ENCODE measurements at regions not wholly inside any gene's neighbourhood (a gene's known extent, or its start where the extent isn't known, plus 50 kb on each side); places are given as distances from the start of the nearest gene placed in this dataset.

DNA sequence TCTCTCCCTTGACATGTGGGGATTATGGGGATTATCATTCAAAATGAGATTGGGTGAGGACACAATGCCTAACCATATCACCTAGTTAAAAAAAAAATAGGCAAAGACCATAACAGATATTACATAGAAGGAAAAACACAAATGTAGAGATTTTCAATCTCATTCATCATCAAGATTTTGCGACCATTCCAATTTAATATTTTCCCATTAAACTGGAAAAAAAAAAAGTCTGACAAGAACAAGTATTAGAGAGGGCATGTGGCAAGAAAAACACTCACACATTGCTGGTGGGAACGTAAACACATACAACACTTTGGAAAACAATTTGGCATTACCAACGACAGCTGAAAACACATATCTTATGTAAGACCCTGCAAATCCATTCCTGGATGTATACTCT lies 71.0 kb upstream of the MYCN start:
- no peak for DNase-seq

DNA sequence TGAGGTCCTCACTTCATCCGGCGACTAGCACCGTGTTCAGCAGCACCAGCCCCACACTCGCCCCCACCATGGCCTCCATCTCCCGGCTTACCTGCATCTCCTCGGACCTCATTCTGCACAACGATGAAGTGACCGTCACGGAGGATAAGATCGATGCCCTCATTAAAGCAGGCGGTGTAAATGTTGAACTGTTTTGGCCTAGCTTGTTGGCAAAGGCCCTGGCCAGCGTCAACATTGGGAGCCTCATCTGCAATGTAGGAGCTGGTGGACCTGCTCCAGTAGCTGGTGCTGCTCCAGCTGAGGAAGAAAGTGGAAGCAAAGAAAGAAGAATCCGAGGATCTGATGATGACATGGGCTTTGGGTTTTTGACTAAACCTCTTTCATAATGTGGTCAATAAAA lies 70.5 kb upstream of the MYCN start:
- no peak for DNase-seq

DNA sequence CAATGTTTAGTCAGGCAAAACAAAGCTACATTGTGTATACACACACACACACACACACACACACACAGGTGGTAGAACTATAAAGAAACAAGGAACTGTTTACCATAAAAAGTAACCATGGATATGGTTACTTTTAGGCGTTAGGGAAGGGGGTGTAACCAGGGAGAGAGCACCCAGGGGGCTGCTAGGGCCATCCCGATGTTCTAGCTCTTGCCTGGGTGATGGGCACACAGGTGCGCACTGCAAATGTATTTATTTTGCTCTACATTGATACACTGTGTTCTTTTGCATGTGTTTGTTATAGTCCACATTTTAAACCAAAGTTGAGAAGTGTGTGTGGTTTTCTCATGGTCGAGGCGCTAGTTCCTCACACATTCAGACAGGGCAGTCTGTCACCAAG lies 69.8 kb upstream of the MYCN start:
- no peak for DNase-seq

DNA sequence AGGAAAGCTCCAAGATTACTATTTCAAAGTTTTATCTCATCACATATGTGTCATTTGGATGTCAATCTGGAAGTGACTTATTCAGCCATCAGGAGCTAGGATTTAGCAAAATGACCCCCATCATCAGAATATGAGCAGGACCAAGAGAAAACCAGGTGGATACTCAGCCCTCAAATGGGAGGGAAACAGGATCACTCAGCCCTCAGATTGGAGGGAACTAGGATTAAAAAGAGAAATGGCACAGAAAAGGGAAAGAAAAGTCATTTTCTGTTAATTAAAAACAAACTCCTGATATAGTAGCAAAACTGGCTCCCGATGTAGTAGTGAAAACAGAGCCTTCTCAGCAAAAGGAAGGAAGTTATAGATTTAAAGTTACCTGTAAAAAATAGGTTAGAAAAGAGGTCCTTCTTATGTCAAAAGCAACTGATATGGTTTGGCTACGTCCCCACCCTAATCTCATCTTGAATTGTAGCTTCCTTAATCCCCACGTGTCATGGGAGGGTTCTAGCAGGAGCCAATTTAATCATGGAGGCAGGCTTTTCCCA lies 69.0 kb upstream of the MYCN start:
- DNase-seq = no peak

DNA sequence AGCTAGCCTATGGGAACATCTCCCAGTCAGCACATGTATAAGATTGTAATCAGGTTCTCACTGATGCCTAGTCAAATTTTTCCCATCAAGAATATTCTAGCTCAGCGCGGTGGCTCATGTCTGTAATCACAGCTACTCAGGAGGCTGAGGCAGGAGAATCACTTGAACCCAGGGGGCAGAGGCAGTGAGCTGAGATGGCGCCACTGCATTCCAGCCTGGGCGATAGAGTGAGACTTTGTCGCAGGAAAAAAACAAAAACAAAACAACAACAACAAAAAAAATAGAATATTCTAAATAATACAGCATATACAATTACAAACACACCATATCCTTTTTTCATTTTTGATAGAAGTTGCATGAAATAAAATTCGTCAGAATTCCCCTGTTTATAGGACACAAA lies 67.5 kb upstream of the MYCN start:
- DNase-seq = no peak

DNA sequence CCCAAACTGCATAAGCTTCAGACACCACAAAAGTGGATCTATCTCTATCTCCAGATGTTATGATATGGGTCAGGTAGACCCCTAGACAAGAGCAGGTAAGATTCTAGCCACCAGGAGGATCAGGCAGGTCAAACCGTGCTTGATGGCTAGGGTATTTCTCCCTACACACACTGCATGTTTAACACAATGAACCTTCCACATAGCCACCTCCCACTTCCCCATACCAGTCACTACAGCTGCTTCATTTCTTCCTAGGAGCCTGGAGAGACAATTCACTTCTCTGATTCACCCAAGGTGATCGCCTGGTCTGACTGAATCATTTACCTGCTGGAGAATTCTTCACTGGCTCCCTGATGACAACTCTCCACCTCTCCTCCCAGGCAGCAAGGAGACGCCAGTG lies 66.0 kb upstream of the MYCN start:
- DNase-seq = no peak

DNA sequence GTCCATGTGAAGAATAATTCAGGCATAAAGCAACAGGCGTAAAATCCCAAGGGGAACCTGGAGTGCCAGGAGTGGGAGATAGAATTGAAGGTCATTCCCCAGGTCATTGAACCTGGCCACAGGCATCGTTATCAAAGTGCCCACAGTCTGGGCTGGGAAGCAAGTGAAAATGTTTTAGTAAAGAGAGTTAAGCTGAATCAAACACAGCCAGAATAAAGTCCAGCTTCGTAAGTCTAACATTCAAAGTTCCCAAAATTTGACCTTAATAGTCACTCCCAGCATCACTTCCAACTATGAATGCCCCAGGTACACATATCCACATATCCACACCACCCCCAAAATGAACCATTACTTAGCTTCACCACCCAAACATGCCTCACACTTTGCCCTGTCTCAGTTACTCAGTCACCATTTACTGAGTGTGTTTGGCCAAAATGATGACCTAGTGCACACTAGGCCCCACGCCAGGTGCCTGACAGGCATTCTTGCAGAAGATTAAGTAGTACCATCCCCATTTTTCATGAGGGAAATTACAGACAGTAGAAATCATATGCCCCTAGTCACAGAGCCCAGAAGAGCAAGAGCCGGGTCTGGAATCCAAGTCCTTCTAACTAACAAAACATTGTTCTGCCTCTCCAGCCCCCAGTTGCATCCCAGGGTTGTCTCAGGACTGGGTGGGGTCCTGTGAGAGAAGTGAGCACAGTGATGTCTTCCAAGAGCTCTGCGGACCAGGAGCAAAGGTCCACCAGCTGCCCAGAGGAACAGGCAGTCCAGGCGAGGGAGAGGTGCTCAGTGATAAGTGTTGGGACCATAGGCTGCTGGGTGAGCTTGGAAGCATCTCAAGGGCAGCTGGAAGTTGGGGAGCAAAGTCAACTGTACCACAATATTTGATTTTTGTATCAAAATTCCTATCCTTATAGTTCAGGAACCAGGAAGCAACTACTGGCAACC lies 65.2 kb upstream of the MYCN start:
- DNase-seq = no peak

DNA sequence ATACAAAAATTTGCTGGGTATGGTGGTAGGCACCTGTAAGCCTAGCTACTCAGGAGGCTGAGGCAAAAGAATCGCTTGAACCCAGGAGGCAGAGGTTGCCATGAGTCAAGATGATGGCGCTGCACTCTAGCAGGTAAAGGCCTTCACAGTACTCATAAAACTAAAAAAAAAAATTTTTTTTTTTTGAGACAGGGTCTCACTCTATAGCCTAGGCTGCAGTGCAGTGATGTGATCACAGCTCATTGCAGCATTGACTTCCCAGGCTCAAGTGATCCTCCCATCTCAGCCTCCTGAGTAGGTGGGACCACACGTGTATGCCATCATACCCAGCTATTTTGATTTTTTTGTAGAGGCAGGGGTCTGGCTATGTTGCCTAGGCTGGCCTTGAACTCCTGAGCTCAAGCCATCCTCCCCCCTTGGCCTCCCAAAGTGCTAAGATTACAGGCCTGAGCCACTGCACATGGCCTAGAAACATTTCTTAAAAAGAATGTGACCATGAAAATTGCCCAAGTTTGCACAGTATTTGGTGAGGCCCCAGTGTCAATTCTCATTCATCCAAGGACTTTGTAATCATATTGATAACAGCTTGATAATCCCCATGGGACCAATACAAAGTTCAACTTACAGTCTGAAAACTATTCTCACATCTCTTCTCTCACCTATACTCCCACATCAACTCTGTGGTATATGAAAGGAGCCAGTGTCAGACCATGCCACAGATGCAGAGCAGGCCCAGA lies 64.2 kb upstream of the MYCN start:
- DNase-seq = no peak

DNA sequence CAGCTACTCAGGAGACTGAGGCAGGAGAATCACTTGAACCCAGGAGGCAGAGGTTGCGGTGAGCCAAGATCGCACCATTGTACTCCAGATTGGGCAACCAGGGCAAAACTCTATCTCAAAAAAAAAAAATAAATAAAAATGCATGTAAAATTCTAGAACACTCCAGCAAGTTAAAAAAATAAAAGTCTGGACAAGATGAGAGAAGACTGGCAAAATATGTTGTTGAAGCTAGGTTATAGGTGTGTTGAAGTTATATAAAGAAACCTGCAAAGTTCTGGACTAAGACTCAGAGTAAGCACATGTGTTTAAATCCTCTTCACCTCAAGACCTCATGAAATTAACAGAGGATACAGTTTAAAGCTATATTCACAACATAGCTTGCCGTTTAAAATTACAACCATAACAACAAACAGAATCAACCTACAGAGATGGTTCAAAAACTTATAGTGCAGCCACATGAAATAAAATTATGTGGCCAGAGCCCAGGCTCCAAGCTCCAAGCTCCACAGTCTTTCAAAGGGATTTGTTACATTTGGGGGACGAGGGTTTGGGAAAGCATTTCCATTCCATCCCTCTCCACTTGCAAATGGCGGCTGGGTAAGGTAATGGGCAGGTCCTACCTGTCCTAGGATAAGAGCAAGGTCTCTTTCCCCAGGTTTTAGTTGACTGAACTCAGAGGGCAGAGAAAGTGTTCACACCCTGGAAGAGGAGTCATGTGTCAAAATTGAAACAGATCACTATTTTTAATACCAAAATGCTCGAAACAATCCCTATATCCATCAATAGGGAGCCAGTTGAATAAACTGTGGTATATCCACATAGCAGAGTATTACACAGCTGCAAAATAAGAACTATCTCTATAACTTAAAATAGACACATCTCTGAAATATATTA lies 59.9 kb upstream of the MYCN start:
- DNase-seq = no peak

DNA sequence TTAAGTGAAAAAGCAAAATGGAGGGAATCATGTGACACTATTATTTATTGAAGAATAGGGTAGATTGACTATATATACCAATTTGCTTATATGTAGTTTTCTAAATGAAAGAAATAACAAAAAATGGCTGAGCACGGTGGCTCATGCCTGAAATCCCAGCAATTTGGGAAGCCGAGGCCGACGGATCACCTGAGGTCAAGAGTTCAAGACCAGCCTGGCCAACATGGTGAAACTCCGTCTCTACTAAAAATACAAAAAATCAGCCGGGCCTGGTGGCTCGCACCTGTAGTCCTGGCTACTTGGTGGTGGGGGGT lies 59.3 kb upstream of the MYCN start:
- no peak for DNase-seq

DNA sequence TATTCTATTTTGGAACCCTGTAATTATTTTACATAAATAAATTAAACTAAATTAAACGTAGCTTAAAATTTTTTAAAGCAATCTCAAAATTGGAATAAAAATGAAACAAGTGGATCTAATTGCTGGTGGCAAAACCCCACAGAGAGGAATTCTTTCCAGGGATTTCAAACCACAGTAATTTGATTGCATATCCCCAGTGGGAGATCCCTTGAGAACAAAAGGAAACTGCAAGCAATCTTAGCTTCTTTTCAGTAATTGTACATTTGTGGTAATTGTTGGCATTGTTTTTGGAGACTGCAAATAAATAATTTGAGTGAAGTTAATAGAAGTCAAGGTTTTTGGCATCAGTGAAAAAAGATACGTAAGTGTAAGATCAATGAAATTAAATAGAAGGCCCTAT lies 58.7 kb upstream of the MYCN start:
- no peak for DNase-seq

DNA sequence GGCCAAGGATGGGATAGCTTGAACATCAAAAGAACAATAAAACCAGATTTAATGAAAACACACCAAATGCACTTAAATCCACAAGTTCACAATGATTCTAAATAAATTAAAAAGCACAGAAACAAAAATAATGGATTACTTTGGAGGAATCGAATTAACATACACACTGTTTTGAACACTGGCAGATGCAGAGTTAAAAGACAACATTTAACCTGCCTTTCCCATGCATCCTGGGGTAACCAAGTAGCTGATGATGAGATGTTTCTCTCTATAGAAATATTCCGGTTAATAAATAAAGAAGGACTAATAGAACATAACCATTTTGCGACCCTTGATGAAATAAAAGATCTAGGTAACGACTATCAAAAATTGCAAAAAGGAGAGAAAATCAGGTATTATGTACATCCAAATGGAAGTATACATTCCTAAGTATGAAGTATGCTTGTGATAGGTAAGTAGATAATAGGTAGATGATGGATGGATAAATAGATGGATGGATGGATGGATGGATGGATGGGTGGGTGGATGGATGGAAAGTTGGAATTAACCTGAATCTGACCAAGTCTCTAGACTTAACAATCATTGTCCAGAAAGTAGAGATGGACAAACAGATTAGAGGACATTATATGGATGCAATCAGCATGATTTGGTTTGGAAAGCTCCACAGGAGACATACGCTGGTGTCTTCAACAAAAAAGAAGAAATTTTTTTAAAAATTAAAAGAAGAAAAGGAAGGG lies 57.4 kb upstream of the MYCN start:
- no peak for DNase-seq

DNA sequence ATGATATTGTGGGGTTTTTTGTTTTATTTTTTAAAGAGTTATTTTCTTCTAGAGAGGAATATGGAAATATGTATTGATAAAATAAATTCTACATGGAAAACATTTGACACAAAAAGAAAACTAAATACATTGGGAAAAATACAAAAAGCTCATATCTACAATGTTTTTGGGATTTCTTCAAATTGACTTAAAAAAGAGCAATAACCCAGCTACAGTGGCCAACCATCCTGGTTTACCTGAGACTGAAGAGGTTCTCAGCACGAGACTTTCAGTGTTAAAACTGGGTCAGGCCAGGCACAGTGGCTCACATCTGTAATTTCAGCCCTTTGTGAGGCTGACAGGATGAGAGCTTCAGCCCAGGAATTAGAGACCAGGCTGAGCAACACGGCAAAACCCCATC lies 56.7 kb upstream of the MYCN start:
- no peak for DNase-seq

DNA sequence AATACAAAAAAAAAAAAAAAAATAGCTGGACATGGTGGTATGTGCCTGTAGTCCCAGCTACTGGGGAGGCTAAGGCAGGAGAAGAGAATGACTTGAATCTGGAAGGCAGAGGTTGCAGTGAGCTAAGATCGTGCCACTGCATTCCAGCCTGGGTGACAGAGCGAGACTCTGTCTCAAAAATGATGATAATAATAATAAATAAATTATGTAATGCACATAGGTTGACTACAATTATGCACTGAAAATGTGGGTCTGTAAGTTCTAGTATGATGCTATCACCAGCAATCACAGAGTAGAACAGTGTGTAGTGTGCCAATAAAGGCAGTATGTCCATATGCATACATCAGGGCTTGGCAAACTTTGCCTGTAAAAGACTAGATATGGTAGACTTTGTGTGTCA lies 55.6 kb upstream of the MYCN start:
- DNase-seq = no peak

DNA sequence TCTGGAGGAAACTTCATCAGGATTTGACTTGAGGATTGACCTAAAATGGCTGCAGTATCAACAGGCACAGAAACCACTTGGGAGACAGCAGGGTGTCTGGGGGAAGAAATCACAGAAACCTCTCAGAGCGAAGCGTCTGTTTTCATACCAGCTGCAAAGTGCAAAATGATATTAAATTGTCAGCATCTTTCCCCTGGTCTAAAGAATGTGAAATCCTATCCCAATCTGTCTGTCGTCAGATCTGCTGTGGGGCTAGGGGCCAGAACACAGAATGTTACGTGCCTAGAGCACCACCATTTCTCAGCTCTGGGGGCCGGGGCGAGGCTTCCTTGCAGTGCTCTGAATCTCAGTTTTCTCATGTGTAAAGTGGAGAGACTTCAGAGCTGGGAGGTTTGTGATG lies 54.1 kb upstream of the MYCN start:
- no peak for DNase-seq

DNA sequence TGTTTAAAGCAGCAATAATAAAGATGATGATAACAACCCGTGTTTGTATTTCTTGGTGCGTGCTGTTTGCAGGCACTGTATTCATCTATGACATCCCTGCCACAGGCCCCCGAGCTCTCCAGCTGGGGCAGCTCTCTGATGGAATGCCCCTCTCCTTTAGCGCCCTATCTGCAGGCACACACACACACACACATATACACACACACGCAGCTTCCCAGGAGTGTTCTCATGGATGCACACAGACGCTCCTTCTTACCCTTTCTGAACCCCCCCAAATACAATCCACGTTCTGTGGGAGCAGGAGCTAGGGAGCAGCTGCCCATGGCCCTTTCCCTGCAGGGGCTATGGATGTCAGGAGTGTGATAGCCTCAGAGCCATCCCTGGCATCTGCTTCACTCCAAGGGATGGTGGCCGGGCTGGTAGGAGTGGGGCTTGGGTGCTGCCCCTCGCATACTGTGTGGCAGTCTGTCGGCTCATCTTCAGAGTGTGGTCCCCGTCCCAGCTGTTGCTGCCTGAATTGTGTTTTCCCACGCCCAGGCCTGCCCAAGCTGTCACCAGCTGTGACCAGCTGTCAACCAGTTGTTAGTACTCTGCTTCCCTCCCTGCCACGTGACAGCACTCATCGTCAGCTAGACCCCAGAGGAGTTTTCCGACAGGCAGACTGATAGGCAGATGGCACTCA lies 50.8 kb upstream of the MYCN start:
- no peak for DNase-seq

DNA sequence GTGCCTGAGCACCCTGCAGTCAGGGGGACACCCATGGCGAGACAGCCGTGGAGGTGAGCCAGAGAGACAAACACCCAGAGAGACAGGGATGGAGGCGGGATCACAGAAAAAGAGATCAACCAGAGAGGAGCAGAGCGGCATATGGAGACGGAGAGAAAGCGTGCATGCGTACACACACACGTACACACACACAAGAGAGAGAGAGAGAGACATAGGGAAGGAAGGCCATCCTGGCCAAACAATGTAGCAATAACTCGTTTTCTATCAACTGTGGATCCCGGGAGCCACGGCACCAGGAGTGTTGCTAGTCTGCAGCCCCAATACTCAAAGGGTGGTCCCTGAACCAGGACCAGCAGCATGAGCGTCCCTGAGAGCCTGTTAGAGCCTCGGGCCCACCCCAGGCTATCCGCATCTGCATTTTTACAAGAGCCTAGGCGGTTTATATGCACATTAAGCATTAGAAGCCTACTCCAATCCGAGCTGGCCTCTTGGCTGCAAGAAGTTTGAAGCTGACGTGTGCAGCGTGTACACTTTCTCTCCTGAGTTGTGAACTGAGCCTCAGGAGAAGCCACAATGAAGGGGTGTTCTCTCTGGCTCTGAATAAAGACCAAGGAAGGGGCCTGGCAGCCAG lies 50.1 kb upstream of the MYCN start:
- peak; percentile 41 for DNase-seq
